HFFc6 (cell line): ENCODE measurements at regions not wholly inside any gene's neighbourhood (a gene's known extent, or its start where the extent isn't known, plus 50 kb on each side); places are given as distances from the start of the nearest gene placed in this dataset.
A peak's percentile ranks its signal among the peaks of the same experiment; 100 is the strongest.

Source experiments
- DNase-seq: peaks from one replicate; pipeline ENCODE4 v3.0.0-alpha.2; 2018
- H3K27ac Mint-ChIP-seq: 2 replicates; pipeline ENCODE4 v1.8.0; 2020; ENCODE audit warnings: mild to moderate bottlenecking, mixed read lengths
- H3K27me3 Mint-ChIP-seq: 2 replicates; pipeline ENCODE4 v1.8.0; 2021; ENCODE audit warnings: mild to moderate bottlenecking, moderate library complexity, mixed read lengths; ENCODE audit not compliant: insufficient read depth
- H3K36me3 Mint-ChIP-seq: 2 replicates; pipeline ENCODE4 v1.8.0; 2021; ENCODE audit warnings: low read depth, mixed read lengths
- H3K4me1 Mint-ChIP-seq: 2 replicates; pipeline ENCODE4 v1.8.0; 2020; ENCODE audit warnings: low read depth, mixed read lengths
- H3K4me3 Mint-ChIP-seq: 2 replicates; pipeline ENCODE4 v1.8.0; 2020; ENCODE audit warnings: mild to moderate bottlenecking, moderate library complexity, mixed read lengths
- H3K9me3 Mint-ChIP-seq: 2 replicates; pipeline ENCODE4 v1.8.0; 2020; ENCODE audit warnings: mild to moderate bottlenecking, mixed read lengths
- TF ChIP-seq, protein P1 (sequence below): fragments of 200-600 bp; sonication (generic); IDR thresholded peaks from 2 replicates; pipeline ENCODE4 v1.5.0; 2021; ENCODE audit warnings: antibody characterized with exemption, mild to moderate bottlenecking

DNA sequence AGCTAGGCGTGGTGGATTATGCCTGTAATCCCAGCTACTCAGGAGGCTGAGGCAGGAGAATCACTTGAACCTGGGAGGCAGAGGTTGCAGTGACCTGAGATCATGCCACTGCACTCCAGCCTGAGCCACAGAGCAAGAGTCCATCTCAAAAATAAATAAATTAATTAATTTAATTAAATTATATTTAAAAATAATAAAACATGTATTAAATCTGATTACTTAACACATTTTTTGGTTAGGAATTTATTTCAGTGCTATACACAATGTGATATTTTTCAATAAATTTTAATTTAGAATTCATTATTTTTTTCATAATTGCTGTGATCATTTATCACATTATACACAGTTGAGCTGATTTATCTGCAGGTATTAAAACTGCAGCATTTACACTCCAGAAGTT, 1101.5 kb upstream of the MIR17HG start:
- Mint-ChIP-seq H3K36me3 (no peaks in the 10 kb centered on the region), H3K4me1 (no peaks in the 10 kb centered on the region), H3K9me3 (no peaks in the 10 kb centered on the region), H3K27ac (no peak overlapping the region), H3K4me3 (no peak overlapping the region), H3K27me3 (no peaks in the 10 kb centered on the region; the same call in 1 of the 2 replicates)
- DNase-seq: no peak
- TF ChIP-seq, protein P1, sequence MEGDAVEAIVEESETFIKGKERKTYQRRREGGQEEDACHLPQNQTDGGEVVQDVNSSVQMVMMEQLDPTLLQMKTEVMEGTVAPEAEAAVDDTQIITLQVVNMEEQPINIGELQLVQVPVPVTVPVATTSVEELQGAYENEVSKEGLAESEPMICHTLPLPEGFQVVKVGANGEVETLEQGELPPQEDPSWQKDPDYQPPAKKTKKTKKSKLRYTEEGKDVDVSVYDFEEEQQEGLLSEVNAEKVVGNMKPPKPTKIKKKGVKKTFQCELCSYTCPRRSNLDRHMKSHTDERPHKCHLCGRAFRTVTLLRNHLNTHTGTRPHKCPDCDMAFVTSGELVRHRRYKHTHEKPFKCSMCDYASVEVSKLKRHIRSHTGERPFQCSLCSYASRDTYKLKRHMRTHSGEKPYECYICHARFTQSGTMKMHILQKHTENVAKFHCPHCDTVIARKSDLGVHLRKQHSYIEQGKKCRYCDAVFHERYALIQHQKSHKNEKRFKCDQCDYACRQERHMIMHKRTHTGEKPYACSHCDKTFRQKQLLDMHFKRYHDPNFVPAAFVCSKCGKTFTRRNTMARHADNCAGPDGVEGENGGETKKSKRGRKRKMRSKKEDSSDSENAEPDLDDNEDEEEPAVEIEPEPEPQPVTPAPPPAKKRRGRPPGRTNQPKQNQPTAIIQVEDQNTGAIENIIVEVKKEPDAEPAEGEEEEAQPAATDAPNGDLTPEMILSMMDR: no peak

DNA sequence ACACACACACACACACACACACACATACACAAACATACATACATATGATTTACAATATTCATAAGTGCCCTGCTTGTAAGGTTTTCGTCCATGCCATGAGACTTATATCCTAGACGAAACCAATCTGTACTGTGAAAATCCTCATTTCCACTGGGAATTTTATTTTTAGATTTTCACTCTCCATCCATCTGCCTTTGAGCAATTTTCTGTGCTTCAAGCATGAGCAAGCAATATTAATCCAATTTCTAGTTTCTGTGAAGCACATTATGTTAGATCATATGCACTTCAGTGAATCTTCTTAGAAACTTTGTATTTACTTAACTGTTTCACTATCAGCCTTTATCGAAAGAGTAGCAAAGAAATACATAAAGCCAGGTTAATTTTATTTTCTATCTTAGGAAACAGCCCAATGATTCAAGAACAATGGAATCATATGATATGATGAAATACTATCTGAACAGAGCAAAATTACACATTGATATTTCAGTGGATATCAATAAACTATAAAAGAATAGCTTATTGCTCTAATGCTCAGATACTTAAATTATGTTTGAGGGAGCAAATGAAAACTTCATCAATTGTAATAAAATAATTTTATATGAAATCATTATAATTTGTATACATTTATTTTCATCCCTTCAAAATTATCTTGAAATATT, 1100.7 kb upstream of the MIR17HG start:
- no peaks in the 10 kb centered on the region for H3K36me3 Mint-ChIP-seq
- no peak for DNase-seq
- no peaks in the 10 kb centered on the region for H3K9me3 Mint-ChIP-seq
- no peak overlapping the region for H3K4me3 Mint-ChIP-seq
- no peak overlapping the region for H3K27ac Mint-ChIP-seq
- no peaks in the 10 kb centered on the region for H3K4me1 Mint-ChIP-seq
- H3K27me3 Mint-ChIP-seq: no peaks in the 10 kb centered on the region; the same call in 1 of the 2 replicates
- TF ChIP-seq, protein P1: no peak

DNA sequence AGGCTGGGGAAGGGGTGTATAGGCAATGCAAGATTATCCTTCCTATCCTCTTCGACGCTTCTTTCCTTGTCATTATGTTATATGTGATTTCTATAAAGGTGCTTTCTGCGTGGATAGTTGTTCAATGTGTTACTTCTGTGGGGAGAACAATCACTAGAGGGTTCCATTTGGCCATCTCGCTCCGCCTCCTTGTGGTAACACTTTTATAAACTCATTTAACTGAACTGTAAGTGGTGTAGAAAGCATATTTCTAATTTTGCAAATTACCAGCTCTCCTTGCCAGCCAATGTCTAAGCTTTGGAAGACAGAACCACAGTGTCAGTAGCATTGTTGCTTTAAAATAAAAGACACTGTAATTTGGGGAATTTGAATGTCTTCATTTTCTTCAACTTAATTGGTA, 1093.7 kb upstream of the MIR17HG start:
- no peak for DNase-seq
- H3K27me3 Mint-ChIP-seq: no peaks in the 10 kb centered on the region; the same call in 1 of the 2 replicates
- no peak overlapping the region for H3K4me3 Mint-ChIP-seq
- H3K9me3 Mint-ChIP-seq: no peaks in the 10 kb centered on the region
- TF ChIP-seq, protein P1: peak; percentile 24; the same call in 1 of the 2 replicates
- H3K27ac Mint-ChIP-seq: no peak overlapping the region
- H3K4me1 Mint-ChIP-seq: no peaks in the 10 kb centered on the region
- no peaks in the 10 kb centered on the region for H3K36me3 Mint-ChIP-seq

DNA sequence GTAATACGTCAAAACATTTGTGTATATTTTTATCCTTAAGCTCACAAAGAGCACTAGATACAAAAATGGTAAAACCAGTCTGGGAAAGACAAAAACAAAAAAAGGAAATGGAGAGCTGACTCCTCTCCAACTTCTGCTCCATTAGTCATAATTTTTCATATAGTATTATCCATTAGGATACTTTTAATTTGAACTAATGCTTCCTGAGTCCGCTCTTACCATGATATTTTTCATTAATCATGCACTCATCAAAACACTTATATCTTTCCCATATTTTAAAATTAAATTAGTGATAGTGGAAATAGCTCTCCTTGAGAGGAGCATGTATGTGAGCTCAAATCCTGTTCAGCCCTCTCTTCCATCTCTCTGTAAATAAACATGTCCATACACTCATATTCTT, 1093.0 kb upstream of the MIR17HG start:
- no peaks in the 10 kb centered on the region; the same call in 1 of the 2 replicates for H3K27me3 Mint-ChIP-seq
- TF ChIP-seq, protein P1: no peak
- no peak overlapping the region for H3K4me3 Mint-ChIP-seq
- no peak for DNase-seq
- no peak overlapping the region for H3K27ac Mint-ChIP-seq
- H3K36me3 Mint-ChIP-seq: no peaks in the 10 kb centered on the region
- no peaks in the 10 kb centered on the region for H3K4me1 Mint-ChIP-seq
- H3K9me3 Mint-ChIP-seq: no peaks in the 10 kb centered on the region

DNA sequence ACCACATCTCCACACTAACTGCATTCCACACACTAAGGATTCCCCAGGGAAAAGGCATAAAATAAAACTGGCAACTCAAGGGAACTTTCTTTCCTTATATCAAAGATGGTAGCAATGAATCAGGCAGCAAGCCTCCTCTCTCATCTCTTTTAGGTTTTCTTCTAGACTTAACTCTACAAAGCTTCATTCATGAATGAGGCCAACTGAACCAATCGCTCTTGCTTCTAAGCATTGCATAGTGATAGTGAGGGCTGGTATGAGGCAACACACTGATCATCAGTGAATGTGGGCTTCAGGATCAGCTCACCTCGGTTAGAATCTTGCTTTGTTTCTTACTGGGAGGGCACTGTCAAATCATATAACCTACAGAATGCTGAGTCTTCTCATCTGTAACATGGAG, 1090.7 kb upstream of the MIR17HG start:
- no peaks in the 10 kb centered on the region for H3K36me3 Mint-ChIP-seq
- H3K4me3 Mint-ChIP-seq: no peak overlapping the region
- no peak for DNase-seq
- H3K9me3 Mint-ChIP-seq: no peaks in the 10 kb centered on the region
- no peaks in the 10 kb centered on the region for H3K4me1 Mint-ChIP-seq
- H3K27ac Mint-ChIP-seq: no peak overlapping the region
- TF ChIP-seq, protein P1: no peak
- H3K27me3 Mint-ChIP-seq: no peaks in the 10 kb centered on the region; the same call in 1 of the 2 replicates
